H1 (cell line): ENCODE measurements at regions not wholly inside any gene's neighbourhood (a gene's known extent, or its start where the extent isn't known, plus 50 kb on each side); places are given as distances from the start of the nearest gene placed in this dataset.
A peak's percentile ranks its signal among the peaks of the same experiment; 100 is the strongest.

Experiments
- CTCF ChIA-PET: fragments of 300-600 bp; sonication (Branson Sonifier 250); formaldehyde crosslinking; loops from one replicate; lab custom pipeline; 2021; ENCODE audit not compliant: partially characterized antibody; lab: Charles Lee
- POLR2A ChIA-PET: fragments of 300-600 bp; sonication (Branson Sonifier 250); formaldehyde crosslinking; loops from one replicate; lab custom pipeline; 2021; ENCODE audit warnings: inconsistent platforms; ENCODE audit not compliant: partially characterized antibody; lab: Charles Lee
- DNase-seq, 2 experiments: peaks; one replicate each; pipeline versions ENCODE4 v3.0.0 to v3.0.0-alpha.2; 2010 to 2022; ENCODE audit warnings: low spot score in 2 of 2, low read depth in 1 of 2, mixed read lengths in 1 of 2
- FAIRE-seq: peaks from 2 replicates; lab custom pipeline; 2011; peaks lifted over from hg19 to GRCh38; lab: Jason Lieb, UNC
- H2AFZ ChIP-seq: 2 replicates; pipeline ENCODE4 v1.8.1; 2012; ENCODE audit warnings: low read length, inconsistent platforms
- H2AK5ac ChIP-seq: 2 replicates; pipeline ENCODE4 v1.6.1; 2013; ENCODE audit warnings: low read depth, low read length
- H2BK120ac ChIP-seq: replicated peaks from 2 replicates; pipeline ENCODE3; 2013; ENCODE audit warnings: low read depth, low read length, inconsistent platforms
- H2BK12ac ChIP-seq: 2 replicates; pipeline ENCODE4 v1.6.1; 2013; ENCODE audit warnings: low read depth, low read length
- H2BK15ac ChIP-seq: 2 replicates; pipeline ENCODE4 v1.6.1; 2013; ENCODE audit warnings: low read length
- H2BK20ac ChIP-seq: 2 replicates; pipeline ENCODE4 v1.6.1; 2013; ENCODE audit warnings: low read length
- H2BK5ac ChIP-seq: 2 replicates; pipeline ENCODE4 v1.6.1; 2013; ENCODE audit warnings: low read depth, low read length
- H3K14ac ChIP-seq: 2 replicates; pipeline ENCODE4 v1.6.1; 2013; ENCODE audit warnings: inconsistent platforms; ENCODE audit not compliant: insufficient read length
- H3K18ac ChIP-seq: 2 replicates; pipeline ENCODE4 v1.6.1; 2013; ENCODE audit warnings: low read length; ENCODE audit errors: extremely low read depth
- H3K23ac ChIP-seq: 2 replicates; pipeline ENCODE4 v1.6.1; 2013; ENCODE audit warnings: inconsistent platforms; ENCODE audit not compliant: insufficient read length
- H3K23me2 ChIP-seq: 2 replicates; pipeline ENCODE4 v1.6.1; 2013; ENCODE audit warnings: low read depth, low read length
- H3K27ac ChIP-seq: 2 replicates; pipeline ENCODE4 v1.6.1; 2011; ENCODE audit warnings: low read depth, low read length, inconsistent platforms
- H3K27me3 ChIP-seq, 4 experiments: replicated peaks in 1 of 4; 1 replicate in 1 of 4; 2 replicates in 3 of 4; pipeline versions ENCODE4 v1.6.1 to v1.8.1; 2011 to 2013; ENCODE audit warnings: low read length in 3 of 4, mild to moderate bottlenecking in 3 of 4, inconsistent platforms in 2 of 4, mixed read lengths in 2 of 4, moderate library complexity in 1 of 4; ENCODE audit not compliant: control insufficient read depth in 3 of 4, insufficient read depth in 3 of 4; ENCODE audit errors: extremely low read depth in 1 of 4
- H3K36me3 ChIP-seq, 4 experiments: 2 replicates each; pipeline versions ENCODE4 v1.6.1 to v1.8.1; 2011 to 2013; ENCODE audit warnings: mild to moderate bottlenecking in 4 of 4, low read length in 3 of 4, moderate library complexity in 2 of 4, control low read depth in 1 of 4, inconsistent platforms in 1 of 4; ENCODE audit not compliant: insufficient read depth in 4 of 4, control insufficient read depth in 2 of 4
- H3K4ac ChIP-seq: replicated peaks from 2 replicates; pipeline ENCODE3; 2013; ENCODE audit warnings: low read length, low read depth, mixed read lengths, inconsistent platforms; ENCODE audit not compliant: insufficient read length
- H3K4me1 ChIP-seq, 4 experiments: replicated peaks in 1 of 4; 1 replicate in 1 of 4; 2 replicates in 3 of 4; pipeline versions ENCODE4 v1.6.1 to v1.8.1; 2011 to 2013; ENCODE audit warnings: low read length in 3 of 4, inconsistent platforms in 2 of 4, mixed read lengths in 1 of 4; ENCODE audit not compliant: insufficient read depth in 4 of 4, control insufficient read depth in 3 of 4
- H3K4me2 ChIP-seq, 2 experiments: 2 replicates each; pipeline versions ENCODE4 v1.6.1 to v1.8.1; 2011 to 2013; ENCODE audit warnings: low read depth in 2 of 2, low read length in 2 of 2, control low read depth in 1 of 2, inconsistent platforms in 1 of 2, mild to moderate bottlenecking in 1 of 2; ENCODE audit not compliant: insufficient read depth in 1 of 2
- H3K4me3 ChIP-seq, 4 experiments: fragments of 200-600, 300-600 bp in 1 of 4; sonication (generic), shearing (Covaris generic), sonication (Bioruptor Twin) in 1 of 4; 2 replicates each; pipeline versions ENCODE4 v1.5.1 to v1.8.1; 2011 to 2016; ENCODE audit warnings: low read length in 4 of 4, low read depth in 3 of 4, control low read depth in 2 of 4, inconsistent platforms in 2 of 4, mild to moderate bottlenecking in 2 of 4, mixed read lengths in 1 of 4, moderate library complexity in 1 of 4; ENCODE audit not compliant: insufficient read depth in 2 of 4; ENCODE audit errors: extremely low read depth in 1 of 4
- H3K56ac ChIP-seq: replicated peaks from 2 replicates; pipeline ENCODE3; 2013; ENCODE audit warnings: low read depth, mild to moderate bottlenecking, mixed read lengths, low read length, inconsistent platforms; ENCODE audit not compliant: insufficient read length
- H3K79me1 ChIP-seq: 2 replicates; pipeline ENCODE4 v1.6.1; 2013; ENCODE audit warnings: low read depth, low read length, control low read depth
- H3K79me2 ChIP-seq, 2 experiments: 2 replicates each; pipeline versions ENCODE4 v1.6.1 to v1.8.1; 2012 to 2013; ENCODE audit warnings: low read length in 2 of 2, mild to moderate bottlenecking in 2 of 2, inconsistent platforms in 1 of 2; ENCODE audit not compliant: insufficient read depth in 2 of 2, control insufficient read depth in 1 of 2
- H3K9ac ChIP-seq, 4 experiments: replicated peaks in 1 of 4; 1 replicate in 1 of 4; 2 replicates in 3 of 4; pipeline versions ENCODE4 v1.6.1 to v1.8.1; 2011 to 2013; ENCODE audit warnings: low read depth in 3 of 4, low read length in 3 of 4, control low read depth in 2 of 4, mild to moderate bottlenecking in 2 of 4, moderate library complexity in 2 of 4, inconsistent platforms in 1 of 4; ENCODE audit errors: extremely low read depth in 1 of 4
- H3K9me3 ChIP-seq, 2 experiments: 2 replicates each; pipeline versions ENCODE4 v1.6.1 to v1.8.1; 2012 to 2013; ENCODE audit warnings: mild to moderate bottlenecking in 2 of 2, moderate library complexity in 2 of 2, control low read depth in 1 of 2, inconsistent platforms in 1 of 2, low read depth in 1 of 2, low read length in 1 of 2, mixed read lengths in 1 of 2; ENCODE audit not compliant: insufficient read depth in 2 of 2
- H4K20me1 ChIP-seq, 2 experiments: replicated peaks in 1 of 2; 2 replicates each; pipeline versions ENCODE3 to v1.8.1; 2011 to 2013; ENCODE audit warnings: inconsistent platforms in 2 of 2, low read length in 2 of 2, mild to moderate bottlenecking in 1 of 2; ENCODE audit not compliant: insufficient read depth in 2 of 2, control insufficient read depth in 1 of 2
- H4K5ac ChIP-seq: 2 replicates; pipeline ENCODE4 v1.6.1; 2013; ENCODE audit warnings: low read length, low read depth, mixed read lengths, inconsistent platforms; ENCODE audit not compliant: insufficient read length
- H4K8ac ChIP-seq: 2 replicates; pipeline ENCODE4 v1.8.0; 2013; ENCODE audit warnings: mild to moderate bottlenecking, moderate library complexity, low read length, inconsistent platforms; ENCODE audit not compliant: insufficient read depth; ENCODE audit errors: extremely low read depth
- H4K91ac ChIP-seq: replicated peaks from 2 replicates; pipeline ENCODE3; 2013; ENCODE audit warnings: low read length, mixed read lengths, inconsistent platforms; ENCODE audit not compliant: insufficient read length
- GABPA ChIP-seq: IDR thresholded peaks from 2 replicates; pipeline ENCODE4 v1.6.1; 2011; ENCODE audit warnings: mild to moderate bottlenecking, low read length, moderate library complexity, borderline replicate concordance; ENCODE audit not compliant: insufficient read depth
- WGBS, 2 experiments: shearing (Covaris generic) in 1 of 2; methylation state at CpG; one replicate each; pipeline versions ENCODE4 v1.1.6 to v1.1.7; 2013 to 2015; ENCODE audit warnings: low lambda C conversion rate in 2 of 2, mixed read lengths in 2 of 2, inconsistent platforms in 1 of 2, low coverage in 1 of 2, missing lambda C conversion rate in 1 of 2; ENCODE audit not compliant: insufficient replicate concordance in 2 of 2, insufficient coverage in 1 of 2, insufficient read length in 1 of 2; ENCODE audit errors: extremely low coverage in 1 of 2, missing lambda C conversion rate in 1 of 2; 5-methylcytosine and 5-hydroxymethylcytosine counted together
- TF ChIP-seq, protein P1 (sequence below): IDR thresholded peaks from 2 replicates; pipeline ENCODE4 v1.6.1; 2012; ENCODE audit warnings: inconsistent platforms

DNA sequence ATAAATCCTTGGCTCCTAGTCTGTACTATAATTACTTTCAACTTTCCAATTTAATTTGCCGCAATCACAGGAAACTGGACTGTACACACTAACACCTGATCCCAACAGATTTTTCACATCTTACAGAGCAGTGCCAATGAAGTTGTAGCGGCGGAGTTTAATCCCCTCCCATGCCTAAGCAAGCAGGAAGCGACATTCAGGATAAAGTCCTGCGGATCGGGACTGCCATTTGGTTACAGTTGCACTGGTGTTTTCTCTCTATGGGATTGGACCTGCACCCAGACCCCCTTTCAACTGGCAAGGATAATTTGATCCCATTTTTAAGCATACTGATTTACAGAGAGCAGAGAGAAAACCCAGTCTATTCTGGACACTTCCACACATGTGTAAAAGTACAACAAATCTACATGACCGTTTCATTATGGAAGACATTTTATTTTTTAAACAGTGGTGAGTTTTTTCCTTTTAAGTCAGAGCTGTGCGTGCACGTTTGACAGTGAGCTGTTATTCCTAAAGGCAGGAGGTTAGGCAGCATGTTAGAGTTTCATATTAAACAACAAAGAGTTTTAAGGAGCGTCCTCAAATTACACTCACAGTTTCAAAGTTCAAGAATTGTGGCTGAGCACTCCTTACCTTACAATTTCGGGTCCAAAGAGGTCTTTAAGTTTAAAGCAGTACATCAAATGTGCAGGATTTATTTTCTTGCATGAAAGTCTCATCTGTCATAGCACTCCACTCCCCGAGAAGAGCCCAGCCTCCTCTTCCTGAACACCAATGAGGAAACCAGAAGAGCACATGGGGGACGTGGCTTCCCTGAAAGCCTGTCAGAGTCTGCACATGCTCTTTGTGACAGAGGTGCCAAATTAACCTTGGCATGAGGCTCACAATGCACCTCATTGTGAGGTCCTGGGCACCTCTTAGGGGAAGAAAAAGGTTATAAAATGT, 141.6 kb upstream of the RFC3 start:
- H2AFZ ChIP-seq, result no peak overlapping the region
- no peak for FAIRE-seq

More for the DNA sequence above, 141.6 kb upstream of the RFC3 start:
- no peak overlapping the region for H3K4me3 ChIP-seq
- no peak overlapping the region for H3K27ac ChIP-seq
- H3K4me1 ChIP-seq, result no peaks in the 10 kb centered on the region; a peak in 1 of 7 replicates
- no peak for DNase-seq
- H3K18ac ChIP-seq, result no peak overlapping the region
- H4K91ac ChIP-seq, result no peak overlapping the region
- H4K20me1 ChIP-seq, result no peaks in the 10 kb centered on the region
- no peak overlapping the region for H3K4me2 ChIP-seq
- no peaks in the 10 kb centered on the region for H3K23me2 ChIP-seq
- no peak overlapping the region for H3K9ac ChIP-seq
- no peaks in the 10 kb centered on the region for H3K36me3 ChIP-seq
- no peak overlapping the region for H2BK120ac ChIP-seq
- H3K27me3 ChIP-seq, result no peaks in the 10 kb centered on the region; a peak in 1 of 7 replicates
- no peaks in the 10 kb centered on the region for H3K9me3 ChIP-seq
- no peak overlapping the region for H3K23ac ChIP-seq
- H3K4ac ChIP-seq, result no peak overlapping the region
- no peak overlapping the region for H2BK5ac ChIP-seq
- no peak overlapping the region for H2AK5ac ChIP-seq
- H2BK12ac ChIP-seq, result no peak overlapping the region
- no peaks in the 10 kb centered on the region for H3K79me1 ChIP-seq
- CTCF ChIA-PET, result interaction anchor here (1.7 kb wide), 1 partner anchor 47 kb away, joined by 3 read pairs; no protein-coding TSS in a partner anchor
- H3K79me2 ChIP-seq, result no peaks in the 10 kb centered on the region
- H3K56ac ChIP-seq, result no peak overlapping the region
- no peak overlapping the region for H4K8ac ChIP-seq
- POLR2A ChIA-PET, result no interaction called here
- TF ChIP-seq GABPA, result no peak
- TF ChIP-seq, protein P1, sequence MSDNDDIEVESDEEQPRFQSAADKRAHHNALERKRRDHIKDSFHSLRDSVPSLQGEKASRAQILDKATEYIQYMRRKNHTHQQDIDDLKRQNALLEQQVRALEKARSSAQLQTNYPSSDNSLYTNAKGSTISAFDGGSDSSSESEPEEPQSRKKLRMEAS, result 0 out of 2 replicates have a peak, but pooled peaks have one; percentile 20
- H2BK15ac ChIP-seq, result no peak overlapping the region
- WGBS, 2 experiments, result 89% methylated on average over 13 of the region's 13 CpGs; no CpG with 5 or more reads in 1 of the 2 experiments
- H2BK20ac ChIP-seq, result no peak overlapping the region
- H4K5ac ChIP-seq, result no peak overlapping the region
- H3K14ac ChIP-seq, result no peak overlapping the region
